ENCODE measurements at regions not wholly inside any gene's neighbourhood (a gene's known extent, or its start where the extent isn't known, plus 50 kb on each side); places are given as distances from the start of the nearest gene placed in this dataset.

GRCh38 chr1:98054786-98055185 is 134.0 kb upstream of the DPYD start:
- peak overlapping the region; percentile 43 for H3K4me3 ChIP-seq
- CTCF ChIA-PET, result interaction anchor here (1.1 to 1.9 kb wide), 2 partner anchors 412 to 413 kb away, joined by 3 to 6 read pairs; no protein-coding TSS in a partner anchor
- FAIRE-seq, result no peak
- POLR2A ChIA-PET, result no interaction called here
- H3K9me3 ChIP-seq, result no peaks in the 10 kb centered on the region
- peak in 1 of 2 experiments; percentile 18; a peak in 1 of 6 replicates for ATAC-seq
- WGBS (ENCODE audit: missing lambda C conversion rate), result 57% methylated on average over 4 of the region's 4 CpGs
- peaks cover 19% of the 10 kb centered on the region; the same call in 2 of the 3 replicates for H3K4me1 ChIP-seq
- no peak for DNase-seq (ENCODE audit: low read depth in 1 of 2, low spot score in 1 of 2)
- peak overlapping the region; percentile 76 to 91 for H3K27ac ChIP-seq
- TF ChIP-seq HEYL (CRISPR knock-in tag; IDR thresholded peaks at IDR 0.05) (no peak), PBX3 (IDR thresholded peaks at IDR 0.05) (no peak), ESRRA (IDR thresholded peaks at IDR 0.05; ENCODE audit: borderline replicate concordance, low read length) (no peak), CTCF (IDR thresholded peaks at IDR 0.05) (no peak), RARB (CRISPR knock-in tag; IDR thresholded peaks at IDR 0.05) (no peak)
- H3K4me2 ChIP-seq, result peak overlapping the region; percentile 82

GRCh38 chr1:98054367-98054701 is 133.5 kb upstream of the DPYD start:
- WGBS (ENCODE audit: missing lambda C conversion rate), result 52% methylated on average over 7 of the region's 11 CpGs
- Histone ChIP-seq H3K4me3 (peak overlapping the region; percentile 43), H3K27ac (peak overlapping the region; percentile 76 to 91), H3K4me2 (peak overlapping the region; percentile 82), H3K4me1 (peaks cover 15% of the 10 kb centered on the region; the same call in 2 of the 3 replicates), H3K9me3 (no peaks in the 10 kb centered on the region)
- no peak for TF ChIP-seq ZC3H11A (IDR thresholded peaks at IDR 0.05)
- TF ChIP-seq NR3C1 (IDR thresholded peaks at IDR 0.05), result no peak
- TF ChIP-seq ELK1 (IDR thresholded peaks at IDR 0.05; ENCODE audit: low read depth, low read length), result no peak
- TF ChIP-seq CEBPB (IDR thresholded peaks at IDR 0.05), result no peak
- TF ChIP-seq HOXB13 (CRISPR knock-in tag; IDR thresholded peaks at IDR 0.05; ENCODE audit: low read depth), result no peak
- no peak for TF ChIP-seq CBX2 (IDR thresholded peaks at IDR 0.05; ENCODE audit: borderline replicate concordance, low read depth)
- no peak for TF ChIP-seq E2F6 (IDR thresholded peaks at IDR 0.05; ENCODE audit: borderline replicate concordance, low read depth)
- no peak for TF ChIP-seq ESRRA (IDR thresholded peaks at IDR 0.05; ENCODE audit: borderline replicate concordance, low read length)
- TF ChIP-seq FOSB (CRISPR knock-in tag; IDR thresholded peaks at IDR 0.05), result no peak
- no peak for TF ChIP-seq FOSL2 (IDR thresholded peaks at IDR 0.05)
- no peak for TF ChIP-seq FOSL2 (CRISPR knock-in tag; IDR thresholded peaks at IDR 0.05)
- no peak for TF ChIP-seq SREBF2 (IDR thresholded peaks at IDR 0.05)
- TF ChIP-seq HOXB5 (CRISPR knock-in tag; IDR thresholded peaks at IDR 0.05), result no peak
- no peak; a peak in 1 of 5 replicates for TF ChIP-seq RAD21 (conservative IDR thresholded peaks at IDR 0.05 in 1 of 2, IDR thresholded peaks at IDR 0.05 in 1 of 2)
- TF ChIP-seq KDM1A (IDR thresholded peaks at IDR 0.05; ENCODE audit: low read depth), result no peak
- TF ChIP-seq CHD4 (IDR thresholded peaks at IDR 0.05; ENCODE audit: borderline replicate concordance), result no peak
- no peak for TF ChIP-seq MYC (IDR thresholded peaks at IDR 0.05; ENCODE audit: borderline replicate concordance, low read length)
- no peak for TF ChIP-seq ZFP36 (IDR thresholded peaks at IDR 0.05; ENCODE audit: borderline replicate concordance, partially characterized antibody)
- no peak for TF ChIP-seq HMGXB4 (CRISPR knock-in tag; IDR thresholded peaks at IDR 0.05; ENCODE audit: borderline replicate concordance)
- no peak for TF ChIP-seq RNF2 (IDR thresholded peaks at IDR 0.05; ENCODE audit: borderline replicate concordance, low read depth)
- no peak for DNase-seq (ENCODE audit: low read depth in 1 of 2, low spot score in 1 of 2)
- ChIA-PET POLR2A (no interaction called here), CTCF (interaction anchor here (0.7 to 2.2 kb wide), 9 partner anchors 8 to 962 kb away, joined by 3 to 6 read pairs (median 3); partner anchors contain the start of gene DPYD)
- no peak for ATAC-seq
- no peak for FAIRE-seq
